Loucy (cell line): ENCODE measurements at regions not wholly inside any gene's neighbourhood (a gene's known extent, or its start where the extent isn't known, plus 50 kb on each side); places are given as distances from the start of the nearest gene placed in this dataset.

Experiments
- H2AFZ ChIP-seq: fragments of 200-600 bp; sonication (generic); 2 replicates; pipeline ENCODE4 v1.6.0; 2016; ENCODE audit warnings: antibody characterized with exemption, mild to moderate bottlenecking, low read length, moderate library complexity
- H3F3A ChIP-seq: fragments of 200-600 bp; 2 replicates; pipeline ENCODE4 v1.6.0; 2016; ENCODE audit warnings: antibody characterized with exemption, low read depth, mild to moderate bottlenecking
- H3K27me3 ChIP-seq: fragments of 200-600 bp; sonication (generic); 2 replicates; pipeline ENCODE4 v1.6.1; 2014; ENCODE audit warnings: low read length, mild to moderate bottlenecking; ENCODE audit not compliant: insufficient read depth, poor library complexity, severe bottlenecking
- H3K36me3 ChIP-seq: fragments of 200-600 bp; sonication (generic); 2 replicates; pipeline ENCODE4 v1.6.1; 2016; ENCODE audit warnings: low read length; ENCODE audit not compliant: insufficient read depth
- H3K4me1 ChIP-seq: fragments of 200-600 bp; sonication (generic); 2 replicates; pipeline ENCODE4 v1.5.1; 2014; ENCODE audit warnings: low read length, mild to moderate bottlenecking; ENCODE audit not compliant: insufficient read depth, poor library complexity, severe bottlenecking
- H3K4me2 ChIP-seq: fragments of 200-600 bp; sonication (generic); 2 replicates; pipeline ENCODE4 v1.6.0; 2014; ENCODE audit warnings: antibody characterized with exemption, low read length, low read depth, mild to moderate bottlenecking; ENCODE audit not compliant: poor library complexity, severe bottlenecking
- H3K4me3 ChIP-seq: fragments of 200-600 bp; sonication (generic); 2 replicates; pipeline ENCODE4 v1.5.1; 2014; ENCODE audit warnings: low read length, mild to moderate bottlenecking, mixed read lengths; ENCODE audit not compliant: poor library complexity, severe bottlenecking
- H3K79me2 ChIP-seq: fragments of 200-600 bp; sonication (generic); 2 replicates; pipeline ENCODE4 v1.6.1; 2014; ENCODE audit warnings: low read length; ENCODE audit not compliant: insufficient read depth
- H3K9ac ChIP-seq: fragments of 200-600 bp; sonication (generic); 2 replicates; pipeline ENCODE4 v1.6.0; 2014; ENCODE audit warnings: mild to moderate bottlenecking, low read depth, low read length, moderate library complexity; ENCODE audit not compliant: poor library complexity, severe bottlenecking
- H3K9me2 ChIP-seq: fragments of 200-600 bp; sonication (generic); replicated peaks from 2 replicates; pipeline ENCODE4 v1.6.1; 2016; ENCODE audit warnings: low read depth, low read length, mixed read lengths
- H3K9me3 ChIP-seq: fragments of 200-600 bp; sonication (generic); 2 replicates; pipeline ENCODE4 v1.6.1; 2014; ENCODE audit warnings: mild to moderate bottlenecking, antibody characterized with exemption, low read length, low read depth; ENCODE audit not compliant: insufficient read depth
- H4K20me1 ChIP-seq: fragments of 200-600 bp; sonication (generic); 2 replicates; pipeline ENCODE4 v1.6.0; 2014; ENCODE audit warnings: antibody characterized with exemption, low read length, mild to moderate bottlenecking; ENCODE audit not compliant: insufficient read depth, poor library complexity, severe bottlenecking
- CTCF ChIP-seq: fragments of 200-600 bp; sonication (generic); conservative IDR thresholded peaks from 2 replicates; pipeline ENCODE4 v1.5.1; 2014; ENCODE audit warnings: mild to moderate bottlenecking, antibody characterized with exemption, low read length
- EZH2phosphoT487 ChIP-seq: fragments of 200-600 bp; IDR thresholded peaks from 2 replicates; pipeline ENCODE4 v1.6.1; 2018; ENCODE audit warnings: antibody characterized with exemption, mild to moderate bottlenecking, moderate library complexity, borderline replicate concordance

DNA sequence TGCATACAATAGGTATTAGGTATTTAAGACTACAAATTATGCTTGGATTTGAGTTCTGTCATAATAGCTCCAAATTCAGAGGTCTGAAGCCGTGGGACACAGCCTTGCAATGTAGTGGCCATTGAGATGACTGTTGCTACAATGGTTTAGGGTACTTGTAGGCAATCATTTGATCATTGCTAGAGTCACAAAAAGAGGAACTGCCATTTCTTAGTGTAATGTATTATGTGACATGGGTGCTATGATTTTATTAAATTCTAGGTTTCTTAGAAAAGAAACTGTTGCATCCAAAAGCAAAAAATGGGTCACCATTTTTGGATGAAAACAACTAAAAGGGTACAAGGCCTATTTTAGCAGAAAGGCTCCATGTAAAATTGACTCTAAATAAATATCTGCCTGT lies 129.9 kb upstream of the ZNF644 start:
- H3K36me3 ChIP-seq = no peaks in the 10 kb centered on the region
- no peaks in the 10 kb centered on the region for H3K27me3 ChIP-seq
- no peak overlapping the region for H3K9ac ChIP-seq
- no peaks in the 10 kb centered on the region for H3K9me2 ChIP-seq
- no peaks in the 10 kb centered on the region for H3F3A ChIP-seq
- H3K79me2 ChIP-seq = no peaks in the 10 kb centered on the region
- H3K9me3 ChIP-seq = no peaks in the 10 kb centered on the region
- TF ChIP-seq EZH2phosphoT487 = no peak
- TF ChIP-seq CTCF = no peak
- no peak overlapping the region for H2AFZ ChIP-seq
- H3K4me1 ChIP-seq = no peaks in the 10 kb centered on the region
- H3K4me2 ChIP-seq = no peak overlapping the region
- H4K20me1 ChIP-seq = no peaks in the 10 kb centered on the region
- H3K4me3 ChIP-seq = no peak overlapping the region

DNA sequence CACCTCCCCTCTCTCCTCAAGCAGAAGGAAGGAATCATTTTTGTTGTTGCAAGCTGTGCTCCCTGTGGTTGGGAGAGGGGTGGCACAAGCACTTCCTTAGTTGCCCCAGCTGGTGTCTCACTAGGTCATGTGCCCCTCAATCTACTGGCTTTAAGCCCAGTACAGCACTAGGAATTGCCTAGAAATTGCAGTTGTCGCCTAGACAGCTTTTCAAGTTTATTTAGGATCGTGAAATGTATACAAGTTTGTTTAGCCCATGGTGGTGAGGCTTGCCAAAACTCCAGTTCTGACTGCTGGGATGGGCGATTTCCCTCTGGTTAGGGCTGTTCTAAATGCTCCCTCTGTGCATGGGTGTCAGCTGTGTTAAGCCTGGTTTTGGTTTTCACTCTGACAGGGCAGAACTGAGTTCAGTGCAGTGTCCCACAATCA lies 126.8 kb upstream of the ZNF644 start:
- H3K27me3 ChIP-seq = no peaks in the 10 kb centered on the region
- H3K79me2 ChIP-seq = no peaks in the 10 kb centered on the region
- no peak overlapping the region for H3K4me3 ChIP-seq

GRCh38 chr1:91141858-91142257 lies 120.0 kb upstream of the ZNF644 start:
- Histone ChIP-seq H3K9me2 (no peaks in the 10 kb centered on the region), H3K4me2 (no peak overlapping the region), H3K27me3 (no peaks in the 10 kb centered on the region), H3F3A (no peaks in the 10 kb centered on the region), H2AFZ (no peak overlapping the region), H3K9ac (no peak overlapping the region), H3K9me3 (no peaks in the 10 kb centered on the region), H4K20me1 (no peaks in the 10 kb centered on the region), H3K4me1 (no peaks in the 10 kb centered on the region), H3K79me2 (no peaks in the 10 kb centered on the region), H3K36me3 (no peaks in the 10 kb centered on the region), H3K4me3 (no peak overlapping the region)
- TF ChIP-seq EZH2phosphoT487 (no peak), CTCF (no peak)

More for the DNA sequence above, 126.8 kb upstream of the ZNF644 start:
- no peak overlapping the region for H3K9ac ChIP-seq
- H3K4me1 ChIP-seq = no peaks in the 10 kb centered on the region
- H3K9me2 ChIP-seq = no peaks in the 10 kb centered on the region
- no peaks in the 10 kb centered on the region for H3K9me3 ChIP-seq
- TF ChIP-seq EZH2phosphoT487 (no peak), CTCF (0 out of 2 replicates have a peak, but pooled peaks have one; percentile 23)
- no peak overlapping the region for H3K4me2 ChIP-seq
- no peak overlapping the region for H2AFZ ChIP-seq
- no peaks in the 10 kb centered on the region for H3K36me3 ChIP-seq
- H3F3A ChIP-seq = no peaks in the 10 kb centered on the region
- no peaks in the 10 kb centered on the region for H4K20me1 ChIP-seq
